AG09319 (cell line): ENCODE measurements at regions not wholly inside any gene's neighbourhood (a gene's known extent, or its start where the extent isn't known, plus 50 kb on each side); places are given as distances from the start of the nearest gene placed in this dataset.

Experiments used
- DNase-seq: peaks from one replicate; pipeline ENCODE4 v3.0.0-alpha.2; 2010; ENCODE audit warnings: low read depth; ENCODE audit errors: extremely low read depth
- CTCF ChIP-seq: IDR thresholded peaks from 2 replicates; pipeline ENCODE4 v1.5.1; 2011; ENCODE audit warnings: low read depth, mild to moderate bottlenecking, inconsistent platforms, low read length, moderate library complexity

GRCh38 chr14:51600658-51601057 is 51.1 kb upstream of the FRMD6 start:
- DNase-seq, result no peak
- no peak for TF ChIP-seq CTCF
